22Rv1 (cell line): ENCODE measurements at regions not wholly inside any gene's neighbourhood (a gene's known extent, or its start where the extent isn't known, plus 50 kb on each side); places are given as distances from the start of the nearest gene placed in this dataset.

Experiments used
- CTCF ChIP-seq: fragments of 450-650 bp; IDR thresholded peaks from 2 replicates; pipeline ENCODE4 v1.5.1; 2017; ENCODE audit warnings: mild to moderate bottlenecking
- ZFX ChIP-seq: fragments of 450-650 bp; IDR thresholded peaks from 2 replicates; pipeline ENCODE4 v1.6.1; 2017; ENCODE audit warnings: antibody characterized with exemption, borderline replicate concordance

GRCh38 chr1:83573776-83574175 lies 425.2 kb downstream of the TTLL7 start:
- TF ChIP-seq CTCF (no peak), ZFX (no peak)
